ENCODE measurements at regions not wholly inside any gene's neighbourhood (a gene's known extent, or its start where the extent isn't known, plus 50 kb on each side); places are given as distances from the start of the nearest gene placed in this dataset.

DNA sequence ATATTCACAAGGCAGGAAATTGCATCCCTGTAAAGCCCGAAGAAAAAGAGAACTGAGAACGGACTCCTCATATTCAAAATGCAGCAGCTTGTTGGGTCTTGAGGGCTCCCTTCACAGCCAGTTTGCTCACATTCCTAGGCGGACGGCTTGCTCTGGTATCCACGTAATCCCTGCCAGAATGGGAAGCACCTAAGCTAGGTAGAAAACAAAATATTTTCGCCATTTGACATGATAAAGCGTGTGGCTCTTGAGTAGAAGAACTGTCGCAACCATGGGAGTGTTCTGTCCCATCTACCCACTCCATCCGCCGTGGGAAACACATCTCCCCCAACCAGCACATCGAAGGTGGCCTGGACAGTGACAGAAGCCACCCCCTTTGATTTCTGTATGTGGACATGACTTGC, 183.1 kb downstream of the GAS1 start:
- Histone ChIP-seq H3K4me2 (ENCODE audit: low read depth, low read length, poor library complexity, severe bottlenecking) (no peak overlapping the region), H3K79me2 (ENCODE audit: insufficient read depth, low read length) (no peaks in the 10 kb centered on the region), H2AFZ (ENCODE audit: low read length) (no peak overlapping the region), H3K4me1 (ENCODE audit: insufficient read depth, low read length, poor library complexity, severe bottlenecking) (no peaks in the 10 kb centered on the region), H3K9ac (ENCODE audit: low read depth, low read length, poor library complexity, severe bottlenecking) (no peak overlapping the region), H3K9me3 (ENCODE audit: insufficient read depth, low read depth, low read length) (no peaks in the 10 kb centered on the region), H4K20me1 (ENCODE audit: insufficient read depth, low read length, poor library complexity, severe bottlenecking) (no peaks in the 10 kb centered on the region), H3K36me3 (ENCODE audit: insufficient read depth, low read length) (no peaks in the 10 kb centered on the region), H3K9me2 (replicated peaks; ENCODE audit: low read depth, low read length) (no peaks in the 10 kb centered on the region), H3K4me3 (ENCODE audit: low read length, poor library complexity, severe bottlenecking) (no peak overlapping the region), H3K27me3 (ENCODE audit: insufficient read depth, low read length, poor library complexity, severe bottlenecking) (no peaks in the 10 kb centered on the region), H3F3A (ENCODE audit: low read depth) (no peaks in the 10 kb centered on the region)
- TF ChIP-seq, protein P1, sequence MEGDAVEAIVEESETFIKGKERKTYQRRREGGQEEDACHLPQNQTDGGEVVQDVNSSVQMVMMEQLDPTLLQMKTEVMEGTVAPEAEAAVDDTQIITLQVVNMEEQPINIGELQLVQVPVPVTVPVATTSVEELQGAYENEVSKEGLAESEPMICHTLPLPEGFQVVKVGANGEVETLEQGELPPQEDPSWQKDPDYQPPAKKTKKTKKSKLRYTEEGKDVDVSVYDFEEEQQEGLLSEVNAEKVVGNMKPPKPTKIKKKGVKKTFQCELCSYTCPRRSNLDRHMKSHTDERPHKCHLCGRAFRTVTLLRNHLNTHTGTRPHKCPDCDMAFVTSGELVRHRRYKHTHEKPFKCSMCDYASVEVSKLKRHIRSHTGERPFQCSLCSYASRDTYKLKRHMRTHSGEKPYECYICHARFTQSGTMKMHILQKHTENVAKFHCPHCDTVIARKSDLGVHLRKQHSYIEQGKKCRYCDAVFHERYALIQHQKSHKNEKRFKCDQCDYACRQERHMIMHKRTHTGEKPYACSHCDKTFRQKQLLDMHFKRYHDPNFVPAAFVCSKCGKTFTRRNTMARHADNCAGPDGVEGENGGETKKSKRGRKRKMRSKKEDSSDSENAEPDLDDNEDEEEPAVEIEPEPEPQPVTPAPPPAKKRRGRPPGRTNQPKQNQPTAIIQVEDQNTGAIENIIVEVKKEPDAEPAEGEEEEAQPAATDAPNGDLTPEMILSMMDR (conservative IDR thresholded peaks at IDR 0.05; ENCODE audit: low read length) = no peak
- no peak for TF ChIP-seq EZH2phosphoT487 (IDR thresholded peaks at IDR 0.05; ENCODE audit: borderline replicate concordance)

DNA sequence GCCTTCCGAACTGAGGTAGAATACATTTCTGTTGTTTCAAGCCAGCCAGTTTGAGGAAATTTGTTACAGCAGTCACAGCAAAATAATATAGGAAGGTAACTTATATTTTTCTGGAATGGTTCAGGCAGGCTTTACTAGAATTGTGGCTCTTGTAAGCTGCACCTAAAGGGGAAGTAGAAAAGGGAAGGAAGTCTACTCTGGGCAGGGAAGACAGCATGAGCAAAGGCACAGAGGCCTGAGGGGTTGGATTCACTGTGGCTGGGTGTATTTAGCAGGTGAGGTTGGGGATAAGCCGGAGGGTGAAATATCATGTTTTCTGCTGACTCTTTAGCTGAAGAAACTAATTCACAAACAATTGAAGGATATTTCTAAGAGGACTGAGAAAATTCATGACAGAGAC, 183.5 kb downstream of the GAS1 start:
- Histone ChIP-seq H3K4me3 (ENCODE audit: low read length, poor library complexity, severe bottlenecking) (no peak overlapping the region), H3K9me3 (ENCODE audit: insufficient read depth, low read depth, low read length) (no peaks in the 10 kb centered on the region), H3K79me2 (ENCODE audit: insufficient read depth, low read length) (no peaks in the 10 kb centered on the region), H3K36me3 (ENCODE audit: insufficient read depth, low read length) (no peaks in the 10 kb centered on the region), H3F3A (ENCODE audit: low read depth) (no peaks in the 10 kb centered on the region), H3K27me3 (ENCODE audit: insufficient read depth, low read length, poor library complexity, severe bottlenecking) (no peaks in the 10 kb centered on the region), H3K4me2 (ENCODE audit: low read depth, low read length, poor library complexity, severe bottlenecking) (no peak overlapping the region), H3K9me2 (replicated peaks; ENCODE audit: low read depth, low read length) (no peaks in the 10 kb centered on the region), H4K20me1 (ENCODE audit: insufficient read depth, low read length, poor library complexity, severe bottlenecking) (no peaks in the 10 kb centered on the region), H3K4me1 (ENCODE audit: insufficient read depth, low read length, poor library complexity, severe bottlenecking) (no peaks in the 10 kb centered on the region), H3K9ac (ENCODE audit: low read depth, low read length, poor library complexity, severe bottlenecking) (no peak overlapping the region), H2AFZ (ENCODE audit: low read length) (no peak overlapping the region)
- TF ChIP-seq EZH2phosphoT487 (IDR thresholded peaks at IDR 0.05; ENCODE audit: borderline replicate concordance) = no peak
- TF ChIP-seq, protein P1 (conservative IDR thresholded peaks at IDR 0.05; ENCODE audit: low read length) = no peak

DNA sequence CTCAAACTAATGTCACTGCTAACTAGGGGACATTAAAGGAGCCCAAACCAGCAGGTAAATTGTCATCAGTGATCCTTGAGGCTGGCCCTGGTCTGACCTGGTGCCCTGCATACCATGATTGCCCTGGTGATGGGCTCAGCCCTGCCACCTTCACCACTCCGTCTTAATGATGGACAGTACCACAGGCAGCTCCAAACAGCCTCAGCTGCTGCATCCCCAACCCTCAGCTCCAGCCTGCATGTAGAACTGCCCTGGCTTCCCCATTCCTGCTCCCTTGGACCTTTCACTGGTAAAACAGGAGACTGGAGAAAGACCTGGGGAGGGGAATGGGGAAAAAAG, 190.0 kb downstream of the GAS1 start:
- no peaks in the 10 kb centered on the region for H4K20me1 ChIP-seq (ENCODE audit: insufficient read depth, low read length, poor library complexity, severe bottlenecking)
- no peaks in the 10 kb centered on the region for H3K4me1 ChIP-seq (ENCODE audit: insufficient read depth, low read length, poor library complexity, severe bottlenecking)
- no peaks in the 10 kb centered on the region for H3K9me2 ChIP-seq (replicated peaks; ENCODE audit: low read depth, low read length)
- TF ChIP-seq EZH2phosphoT487 (IDR thresholded peaks at IDR 0.05; ENCODE audit: borderline replicate concordance) = no peak
- TF ChIP-seq, protein P1 (conservative IDR thresholded peaks at IDR 0.05; ENCODE audit: low read length) = no peak
- no peaks in the 10 kb centered on the region for H3K36me3 ChIP-seq (ENCODE audit: insufficient read depth, low read length)
- no peaks in the 10 kb centered on the region for H3F3A ChIP-seq (ENCODE audit: low read depth)
- no peaks in the 10 kb centered on the region for H3K9me3 ChIP-seq (ENCODE audit: insufficient read depth, low read depth, low read length)
- no peak overlapping the region for H3K4me3 ChIP-seq (ENCODE audit: low read length, poor library complexity, severe bottlenecking)
- H3K27me3 ChIP-seq (ENCODE audit: insufficient read depth, low read length, poor library complexity, severe bottlenecking) = no peaks in the 10 kb centered on the region
- no peak overlapping the region for H2AFZ ChIP-seq (ENCODE audit: low read length)
- H3K79me2 ChIP-seq (ENCODE audit: insufficient read depth, low read length) = no peaks in the 10 kb centered on the region
- H3K9ac ChIP-seq (ENCODE audit: low read depth, low read length, poor library complexity, severe bottlenecking) = no peak overlapping the region
- no peak overlapping the region for H3K4me2 ChIP-seq (ENCODE audit: low read depth, low read length, poor library complexity, severe bottlenecking)

Data from Loucy (cell line).